NOMO-1 treated with dmso at 0.1 percent for 144 hours (cell line): ENCODE measurements at regions not wholly inside any gene's neighbourhood (a gene's known extent, or its start where the extent isn't known, plus 50 kb on each side); places are given as distances from the start of the nearest gene placed in this dataset.
"Not testable (repeated sequence)": the region's sequence is repeated elsewhere in the genome, so short reads cannot be mapped to it uniquely, and the experiment has no call there.

ENCODE experiments used
- DNase-seq: peaks from one replicate; lab custom pipeline; 2025; ENCODE audit not compliant: unreplicated experiment; lab: John Stamatoyannopoulos, UW

- no peak for DNase-seq
Measured at GRCh38 chr10:121131014-121131413, 279.9 kb downstream of the WDR11 start.

GRCh38 chr10:121131426-121132265, 280.5 kb downstream of the WDR11 start:
- DNase-seq = no peak

DNA sequence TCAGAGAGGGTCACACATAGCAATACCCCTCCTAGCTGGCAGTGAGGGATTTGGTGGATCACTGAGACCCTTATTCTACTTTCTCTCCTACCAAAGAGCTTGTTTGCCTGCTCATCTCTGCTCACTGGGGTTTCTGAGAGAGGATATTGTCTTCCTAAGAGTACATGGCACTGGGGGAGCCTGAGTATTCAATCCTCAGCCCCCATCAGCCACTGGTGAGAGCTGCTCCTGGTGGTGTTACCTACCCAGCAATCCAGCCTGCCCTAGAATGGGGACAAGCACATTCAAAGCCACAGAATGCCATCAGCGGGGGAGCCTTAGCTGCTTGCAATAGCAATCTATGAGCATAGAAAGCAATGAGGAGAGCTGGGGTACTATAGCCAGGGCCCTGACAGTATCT, 281.1 kb downstream of the WDR11 start:
- DNase-seq = no peak

DNA sequence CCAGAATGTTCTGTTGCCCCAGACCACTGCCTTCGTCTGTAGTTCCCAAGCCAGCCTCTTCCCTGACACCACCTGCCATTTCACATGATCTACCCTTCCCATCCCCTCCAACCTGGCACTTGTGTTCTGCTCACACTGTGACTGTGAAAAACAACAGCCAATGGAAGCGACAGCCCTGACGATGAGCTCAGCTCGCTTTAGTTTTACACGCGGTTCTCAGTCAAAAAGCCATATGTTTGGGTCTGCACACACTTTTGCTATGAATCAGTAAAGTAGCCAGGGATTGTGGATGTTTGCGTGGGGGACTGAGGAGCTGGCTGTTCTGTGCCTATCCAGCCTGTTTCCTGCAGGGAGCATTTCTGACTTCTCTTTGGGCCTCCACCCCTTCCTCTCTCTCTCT, 282.7 kb downstream of the WDR11 start:
- no peak for DNase-seq

- no peak for DNase-seq
Measured at GRCh38 chr10:121134711-121135110, 283.5 kb downstream of the WDR11 start.

- DNase-seq = no peak
Measured at GRCh38 chr10:121135512-121135911, 284.4 kb downstream of the WDR11 start.

DNA sequence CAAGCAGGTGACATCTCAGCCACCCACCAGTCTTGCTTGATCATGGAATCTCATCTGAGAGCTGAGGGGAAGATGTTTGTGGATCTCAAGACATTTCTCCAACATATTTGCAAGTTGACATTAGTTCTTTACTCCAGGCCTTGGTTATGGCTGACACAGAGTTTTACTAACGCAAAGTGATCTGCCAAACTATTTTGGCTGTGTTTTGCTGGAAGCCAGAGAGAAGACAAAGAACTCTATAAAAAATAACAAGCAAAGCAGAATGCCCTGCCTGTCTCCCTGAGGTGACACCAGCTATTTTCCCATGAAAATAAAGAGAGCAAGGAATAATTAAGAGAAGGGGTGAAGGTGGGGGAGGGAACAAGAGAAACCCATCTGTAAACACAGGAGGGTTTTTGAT, 286.4 kb downstream of the WDR11 start:
- no peak for DNase-seq

GRCh38 chr10:121138112-121138860, 287.1 kb downstream of the WDR11 start:
- DNase-seq = no peak

DNA sequence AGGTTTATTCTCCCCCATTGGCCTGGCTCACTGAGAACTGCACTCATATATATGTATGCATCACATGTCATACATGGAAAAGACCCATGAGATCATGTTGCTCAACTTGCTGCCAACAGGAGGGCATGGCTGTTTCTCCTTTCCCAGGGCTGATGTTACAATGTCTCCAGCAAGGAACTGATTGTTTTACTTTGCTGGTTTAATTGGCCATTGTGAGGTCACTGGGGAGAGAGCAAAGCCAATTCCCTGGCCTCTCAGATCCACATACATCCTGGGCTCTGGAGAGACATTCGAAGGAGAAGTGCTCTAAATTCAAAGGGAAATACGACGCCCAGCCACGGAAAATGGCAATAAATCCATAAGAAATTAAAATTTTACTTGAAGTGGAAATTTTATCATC, 287.8 kb downstream of the WDR11 start:
- DNase-seq = no peak

GRCh38 chr10:121145802-121146395, 294.7 kb downstream of the WDR11 start:
- DNase-seq = not testable (repeated sequence)

DNA sequence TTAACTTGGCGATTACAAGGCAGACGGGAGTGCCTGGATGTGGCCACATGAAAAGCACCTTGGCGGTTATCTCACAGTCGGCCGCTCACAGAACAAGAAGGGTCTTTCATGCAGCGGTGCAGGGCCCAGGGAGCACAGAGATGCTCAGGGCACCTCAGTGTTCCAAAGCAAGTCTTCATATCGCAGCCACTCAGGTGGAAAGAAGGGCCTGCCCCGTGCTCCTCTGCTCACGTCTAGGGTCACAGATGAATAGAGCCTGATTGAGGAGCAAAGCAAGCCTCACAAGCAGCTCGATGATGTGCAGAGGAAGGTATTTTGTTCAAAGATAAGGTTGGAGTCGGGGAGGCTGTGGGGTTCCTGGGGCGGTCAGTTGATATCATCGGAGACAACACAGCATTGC, 297.8 kb downstream of the WDR11 start:
- DNase-seq = no peak

- no peak for DNase-seq
Measured at GRCh38 chr10:121152033-121152432, 300.9 kb downstream of the WDR11 start.

DNA sequence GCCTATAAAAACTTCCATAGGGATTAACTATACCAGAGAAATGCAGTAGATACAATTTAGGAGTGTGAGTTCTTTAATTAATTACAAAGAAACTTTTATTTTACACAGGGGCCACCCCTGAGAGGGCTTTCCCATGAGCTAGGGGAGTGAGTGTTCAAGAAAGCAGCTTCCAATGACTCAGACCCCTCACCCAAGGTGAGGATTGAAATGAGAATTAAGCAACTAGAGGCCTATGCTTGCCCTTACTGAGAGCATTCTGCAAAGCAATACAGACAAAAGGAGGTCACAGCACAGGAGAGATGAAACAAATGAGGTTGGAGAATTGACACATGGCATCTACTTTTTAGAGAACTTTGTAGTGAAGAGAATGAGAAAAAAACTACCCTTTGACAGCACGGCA, 301.8 kb downstream of the WDR11 start:
- no peak for DNase-seq

GRCh38 chr10:121154310-121154709, 303.1 kb downstream of the WDR11 start:
- DNase-seq = no peak

DNA sequence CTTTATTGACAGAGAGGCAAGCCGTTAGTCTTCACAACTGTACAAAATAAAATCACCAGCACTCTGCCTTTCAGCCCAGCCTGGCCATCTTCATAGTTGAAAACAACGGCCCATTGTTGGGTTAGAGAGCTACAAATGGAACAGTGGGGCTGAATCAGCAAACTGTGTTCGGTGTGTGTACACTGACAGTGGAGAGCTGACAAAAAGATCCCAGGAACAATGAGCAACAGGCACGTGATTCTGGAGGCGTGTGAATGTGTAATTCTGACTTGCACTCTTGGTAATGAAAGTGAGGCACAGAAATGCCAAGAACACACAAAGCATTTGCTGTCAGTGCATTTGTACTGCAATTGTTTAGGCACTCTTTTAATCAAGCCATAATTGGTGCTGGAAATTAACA, 303.7 kb downstream of the WDR11 start:
- no peak for DNase-seq

GRCh38 chr10:121155742-121156474, 304.7 kb downstream of the WDR11 start:
- DNase-seq = no peak

- peak; percentile 66 for DNase-seq
Measured at GRCh38 chr10:121157998-121158397, 306.8 kb downstream of the WDR11 start.

DNA sequence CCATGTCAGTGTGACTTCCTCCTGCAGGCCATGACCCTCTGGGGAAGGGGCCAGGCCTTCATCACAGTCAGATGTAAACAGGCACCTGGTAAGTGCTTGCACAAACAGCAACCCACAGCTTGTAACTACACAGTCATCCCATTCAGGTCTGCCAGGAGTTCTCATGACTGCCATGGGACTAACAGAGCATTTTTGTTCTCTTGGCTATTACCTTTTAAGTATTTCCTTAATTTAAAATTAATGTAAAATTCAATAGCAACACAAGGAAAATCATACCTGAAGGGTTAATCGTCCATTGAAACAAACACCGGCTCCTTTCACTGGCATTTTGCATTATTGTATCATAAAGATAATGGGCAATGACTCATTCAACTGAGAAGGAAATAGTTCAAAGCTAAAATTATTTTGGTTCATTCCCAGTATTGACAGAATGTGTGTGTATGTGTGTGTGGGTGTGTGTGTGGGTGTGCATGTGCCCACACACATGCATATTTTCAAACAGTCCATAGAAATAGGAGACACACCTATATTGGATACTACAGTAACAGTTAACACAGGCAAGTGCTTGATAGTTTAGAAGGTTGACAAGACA, 307.9 kb downstream of the WDR11 start:
- DNase-seq = peak; percentile 0

DNA sequence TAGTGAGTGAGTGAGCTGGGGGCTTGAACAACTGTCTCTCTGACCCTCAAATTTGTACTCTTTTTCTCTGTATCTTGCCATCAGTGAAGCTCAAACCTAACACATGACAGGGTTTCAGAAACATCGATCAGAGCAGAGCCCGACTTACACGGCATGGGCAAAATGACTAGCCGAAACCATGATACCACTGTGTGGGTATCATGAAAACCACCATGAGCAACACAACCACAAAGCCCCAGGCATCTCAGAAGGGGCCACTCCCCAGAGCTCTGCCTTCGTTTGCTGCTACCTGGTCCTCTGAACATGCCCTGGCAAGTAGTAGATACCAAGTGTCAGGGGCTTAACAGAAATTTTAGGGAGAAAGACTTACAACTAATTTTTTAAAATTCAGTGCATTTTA, 308.5 kb downstream of the WDR11 start:
- DNase-seq = no peak

- DNase-seq = no peak
Measured at GRCh38 chr10:121165276-121165675, 314.1 kb downstream of the WDR11 start.
